Gastrocnemius medialis (tissue), 4 donors: ENCODE measurements at regions not wholly inside any gene's neighbourhood (a gene's known extent, or its start where the extent isn't known, plus 50 kb on each side); places are given as distances from the start of the nearest gene placed in this dataset.
"Not testable (repeated sequence)": the region's sequence is repeated elsewhere in the genome, so short reads cannot be mapped to it uniquely, and the experiment has no call there.

Experiments
- ATAC-seq, 2 donors: fragments of 150-250 bp; one replicate each; pipeline ENCODE4 v1.9.1; 2016
- DNase-seq, 2 donors: peaks; one replicate each; pipeline ENCODE4 v3.0.0-alpha.2; 2019
- H3K27ac ChIP-seq, 4 donors: fragments of 200-600 bp; sonication (generic); 1 replicate in 1 of 4; 2 replicates in 3 of 4; pipeline ENCODE4 v1.5.1; 2016 to 2018; ENCODE audit warnings: mild to moderate bottlenecking in 2 of 4, moderate library complexity in 1 of 4
- H3K27me3 ChIP-seq, 3 donors: fragments of 200-600 bp; sonication (generic) in 2 of 3; 1 replicate in 1 of 3; 2 replicates in 2 of 3; pipeline versions ENCODE4 v1.5.1 to v1.6.0; 2016 to 2019; ENCODE audit warnings: mild to moderate bottlenecking in 1 of 3, moderate library complexity in 1 of 3
- H3K36me3 ChIP-seq, 2 donors: fragments of 200-600 bp; sonication (generic) in 1 of 2; one replicate each; pipeline ENCODE4 v1.5.1; 2017 to 2018
- H3K4me1 ChIP-seq, 2 donors: fragments of 200-600 bp; sonication (generic) in 1 of 2; one replicate each; pipeline ENCODE4 v1.5.1; 2016 to 2017; ENCODE audit warnings: mild to moderate bottlenecking in 2 of 2
- H3K4me3 ChIP-seq, 4 donors: fragments of 200-600 bp; sonication (generic) in 3 of 4; 1 replicate in 1 of 4; 2 replicates in 3 of 4; pipeline ENCODE4 v1.5.1; 2016 to 2019; ENCODE audit warnings: mild to moderate bottlenecking in 2 of 4
- H3K9me3 ChIP-seq, 3 donors: fragments of 200-600 bp; sonication (generic) in 2 of 3; 1 replicate in 1 of 3; 2 replicates in 2 of 3; pipeline ENCODE4 v1.5.1; 2016 to 2019
- CTCF ChIP-seq, 5 experiments: fragments of 450-650 bp in 3 of 5; fragments of 200-600 bp in 2 of 5; sonication (generic) in 2 of 5; IDR thresholded peaks in 4 of 5; conservative IDR thresholded peaks in 1 of 5; 1 replicate in 4 of 5; 2 replicates in 1 of 5; pipeline ENCODE4 v1.5.1; 2016 to 2019; ENCODE audit warnings: antibody characterized with exemption in 5 of 5, mild to moderate bottlenecking in 3 of 5, moderate library complexity in 3 of 5
- POLR2A ChIP-seq, 2 donors: fragments of 450-650 bp; IDR thresholded peaks; one replicate each; pipeline ENCODE4 v1.6.1; 2017; ENCODE audit warnings: antibody characterized with exemption in 2 of 2, mild to moderate bottlenecking in 2 of 2, moderate library complexity in 2 of 2
- in situ Hi-C, 4 donors: fragments of 200-750 bp; cut with MboI; loops; one replicate each; pipeline versions ENCODE4 v1.15.0 to v1.8.0; 2017; ENCODE audit warnings: low sequenced_read_pairs in 4 of 4
- intact Hi-C: fragments of 100-400 bp; cut with DNase I; formaldehyde crosslinking; loops from one replicate; pipeline ENCODE4 v1.15.1; 2023; ENCODE audit warnings: low total_unique reads

- in situ Hi-C loops (no loop called here), intact Hi-C loops (no loop called here)
- Histone ChIP-seq H3K27me3 (peaks cover 0 to 9% (median 3%) of the 10 kb centered on the region in 3 donors), H3K27ac (no peak overlapping the region), H3K4me3 (no peak overlapping the region), H3K9me3 (no peaks in the 10 kb centered on the region), H3K36me3 (no peaks in the 10 kb centered on the region), H3K4me1 (no peaks in the 10 kb centered on the region)
- ATAC-seq, result no peak
- DNase-seq, result no peak
- TF ChIP-seq POLR2A (IDR thresholded peaks at IDR 0.05) (no peak), CTCF (IDR thresholded peaks at IDR 0.05 in 4 of 5, conservative IDR thresholded peaks at IDR 0.05 in 1 of 5) (no peak)
Observed at GRCh38 chr22:49686495-49687219, 141.0 kb downstream of the BRD1 start.

GRCh38 chr22:49685686-49686085 lies 142.0 kb downstream of the BRD1 start:
- DNase-seq, result no peak
- Histone ChIP-seq H3K27me3 (peaks cover 0 to 9% (median 3%) of the 10 kb centered on the region in 3 donors), H3K4me1 (no peaks in the 10 kb centered on the region), H3K36me3 (no peaks in the 10 kb centered on the region), H3K27ac (no peak overlapping the region), H3K4me3 (no peak overlapping the region), H3K9me3 (no peaks in the 10 kb centered on the region)
- TF ChIP-seq CTCF (IDR thresholded peaks at IDR 0.05 in 4 of 5, conservative IDR thresholded peaks at IDR 0.05 in 1 of 5) (no peak), POLR2A (IDR thresholded peaks at IDR 0.05) (no peak)
- ATAC-seq, result no peak
- in situ Hi-C loops (no loop called here), intact Hi-C loops (no loop called here)

GRCh38 chr22:49685116-49685515 lies 142.6 kb downstream of the BRD1 start:
- ATAC-seq (no peak), DNase-seq (no peak)
- no peak for TF ChIP-seq CTCF (IDR thresholded peaks at IDR 0.05 in 4 of 5, conservative IDR thresholded peaks at IDR 0.05 in 1 of 5)
- TF ChIP-seq POLR2A (IDR thresholded peaks at IDR 0.05), result no peak
- H3K4me1 ChIP-seq, result no peaks in the 10 kb centered on the region
- peaks cover 0 to 9% (median 3%) of the 10 kb centered on the region in 3 donors for H3K27me3 ChIP-seq
- intact Hi-C loops, result no loop called here
- H3K36me3 ChIP-seq, result no peaks in the 10 kb centered on the region
- no peak overlapping the region for H3K27ac ChIP-seq
- H3K9me3 ChIP-seq, result no peaks in the 10 kb centered on the region
- no peak overlapping the region for H3K4me3 ChIP-seq
- in situ Hi-C loops, result no loop called here

GRCh38 chr22:49683032-49683431 lies 144.6 kb downstream of the BRD1 start:
- intact Hi-C loops, result no loop called here
- no peaks in the 10 kb centered on the region for H3K36me3 ChIP-seq
- in situ Hi-C loops, result no loop called here

GRCh38 chr22:49680819-49681218 lies 146.9 kb downstream of the BRD1 start:
- in situ Hi-C loops, DNase-seq, H3K9me3 ChIP-seq, H3K4me3 ChIP-seq, H3K4me1 ChIP-seq, H3K27ac ChIP-seq, H3K36me3 ChIP-seq, ATAC-seq, intact Hi-C loops: not testable (repeated sequence)
- H3K27me3 ChIP-seq, result peaks cover 0 to 12% (median 2%) of the 10 kb centered on the region in 3 donors

More at GRCh38 chr22:49683032-49683431, 144.6 kb downstream of the BRD1 start:
- no peak overlapping the region for H3K4me3 ChIP-seq
- H3K4me1 ChIP-seq, result no peaks in the 10 kb centered on the region
- DNase-seq (no peak), ATAC-seq (no peak)
- no peak overlapping the region for H3K27ac ChIP-seq
- TF ChIP-seq POLR2A (IDR thresholded peaks at IDR 0.05) (no peak), CTCF (IDR thresholded peaks at IDR 0.05 in 4 of 5, conservative IDR thresholded peaks at IDR 0.05 in 1 of 5) (no peak)
- peaks cover 1 to 8% (median 3%) of the 10 kb centered on the region in 3 donors for H3K27me3 ChIP-seq
- H3K9me3 ChIP-seq, result no peaks in the 10 kb centered on the region
